MM.1S (cell line): ENCODE measurements at regions not wholly inside any gene's neighbourhood (a gene's known extent, or its start where the extent isn't known, plus 50 kb on each side); places are given as distances from the start of the nearest gene placed in this dataset.

Experiments
- CTCF ChIP-seq: fragments of 300-600 bp; sonication (generic); IDR thresholded peaks from 2 replicates; pipeline ENCODE4 v1.5.1; 2016; ENCODE audit warnings: antibody characterized with exemption, low read length, mixed read lengths
- EZH2 ChIP-seq: fragments of 300-600 bp; sonication (generic); optimal IDR thresholded peaks from 2 replicates; pipeline ENCODE3; 2017; ENCODE audit warnings: low read depth, mild to moderate bottlenecking, antibody characterized with exemption, low read length, mixed read lengths

GRCh38 chr3:80734920-80735319, 967.1 kb upstream of the ROBO1 start:
- TF ChIP-seq CTCF (no peak), EZH2 (no peak)
